GM21447 (cell line): ENCODE measurements at regions not wholly inside any gene's neighbourhood (a gene's known extent, or its start where the extent isn't known, plus 50 kb on each side); places are given as distances from the start of the nearest gene placed in this dataset.
"Not testable (repeated sequence)": the region's sequence is repeated elsewhere in the genome, so short reads cannot be mapped to it uniquely, and the experiment has no call there.

ENCODE experiments used
- ATAC-seq: cut with Tn5 transposase; IDR thresholded peaks from one replicate; pipeline ENCODE4 v1.9.1; 2021; ENCODE audit not compliant: unreplicated experiment

DNA sequence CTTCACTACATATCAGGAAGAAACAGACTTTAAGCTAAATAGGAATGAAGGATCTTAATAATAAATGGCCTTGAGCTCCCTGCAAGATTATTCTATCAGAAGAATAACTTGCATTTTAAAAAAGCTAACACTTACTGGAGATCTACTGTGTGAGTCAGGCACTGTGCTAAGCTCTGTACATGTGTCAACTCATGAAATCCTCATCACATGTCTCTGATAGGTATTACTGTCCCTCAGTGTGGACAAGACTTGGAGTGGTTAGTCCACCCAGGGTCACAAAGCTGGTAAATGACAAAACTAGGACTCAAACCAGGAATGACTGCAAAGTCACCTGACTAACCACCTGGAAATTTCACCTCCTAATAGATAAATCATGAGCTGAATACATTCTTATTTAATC is 57.1 kb upstream of the KCTD7 start:
- no peak for ATAC-seq

DNA sequence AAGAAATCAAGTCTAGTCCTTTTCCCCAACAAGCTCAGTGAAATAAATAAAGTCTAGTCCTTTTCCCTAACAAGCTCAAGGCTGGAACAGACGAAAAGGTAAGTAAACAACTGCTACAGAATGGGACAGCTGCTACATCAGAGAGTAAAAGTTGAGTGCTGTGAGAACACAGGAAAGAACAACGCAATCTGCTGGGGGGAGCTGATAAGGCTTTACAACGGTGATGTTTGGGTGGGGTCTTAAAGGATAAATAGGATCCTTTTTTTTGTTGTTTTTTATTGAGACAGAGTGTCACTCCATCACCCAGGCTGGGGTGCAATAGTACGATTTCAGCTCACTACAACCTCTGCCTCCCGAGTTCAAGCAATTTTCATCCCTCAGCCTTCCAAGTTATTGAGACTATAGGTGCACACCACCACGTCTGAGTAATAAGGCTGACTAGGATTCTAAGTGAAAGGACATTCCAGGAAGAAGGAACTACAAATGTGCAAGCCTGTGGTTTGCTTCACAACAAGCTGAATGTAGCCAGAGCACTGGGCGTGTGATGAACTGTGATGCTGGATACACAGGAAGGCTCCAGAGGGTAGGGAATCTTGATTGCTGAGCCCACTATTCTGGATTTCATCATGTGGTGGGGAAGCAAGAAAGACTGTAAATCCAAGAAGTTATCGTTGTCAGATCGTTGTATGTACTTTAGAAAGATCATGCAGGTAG is 54.7 kb upstream of the KCTD7 start:
- not testable (repeated sequence) for ATAC-seq

DNA sequence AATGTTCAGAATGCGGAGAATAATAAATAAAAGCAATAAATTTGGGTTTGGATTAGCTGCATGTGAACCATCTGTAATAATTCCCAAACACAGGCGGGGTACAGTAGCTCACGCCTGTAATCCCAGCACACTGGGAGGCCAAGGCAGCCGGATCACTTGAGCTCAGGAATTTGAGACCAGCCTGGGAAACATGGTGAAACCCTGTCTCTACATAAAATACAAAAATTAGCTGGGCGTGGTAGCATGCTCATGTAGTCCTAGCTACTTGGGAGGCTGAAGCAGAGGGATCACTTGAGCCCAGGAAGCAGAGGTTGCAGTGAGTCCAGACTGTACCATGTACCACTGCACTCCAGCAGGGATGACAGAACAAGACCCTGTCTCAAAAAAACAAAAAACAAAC is 53.9 kb upstream of the KCTD7 start:
- not testable (repeated sequence) for ATAC-seq

DNA sequence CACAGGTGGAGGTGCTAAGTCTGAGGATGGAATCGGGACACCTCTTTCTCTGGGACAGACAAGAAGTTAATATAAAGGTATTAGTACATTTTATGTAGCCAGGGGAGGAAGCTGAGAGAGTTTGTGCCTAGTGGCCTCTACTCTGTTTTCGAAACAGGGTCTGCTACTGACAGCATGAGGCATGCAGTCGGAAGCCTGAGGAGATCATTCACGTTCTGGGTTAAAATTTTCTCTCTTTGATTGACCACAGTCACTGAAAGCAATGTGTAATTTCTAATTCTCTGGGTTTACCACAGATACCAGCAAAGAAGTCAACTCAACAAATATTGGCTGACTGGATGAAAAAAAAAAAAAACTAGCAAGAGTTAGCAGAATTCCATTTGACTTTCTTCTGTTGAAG is 53.3 kb upstream of the KCTD7 start:
- ATAC-seq = no peak

DNA sequence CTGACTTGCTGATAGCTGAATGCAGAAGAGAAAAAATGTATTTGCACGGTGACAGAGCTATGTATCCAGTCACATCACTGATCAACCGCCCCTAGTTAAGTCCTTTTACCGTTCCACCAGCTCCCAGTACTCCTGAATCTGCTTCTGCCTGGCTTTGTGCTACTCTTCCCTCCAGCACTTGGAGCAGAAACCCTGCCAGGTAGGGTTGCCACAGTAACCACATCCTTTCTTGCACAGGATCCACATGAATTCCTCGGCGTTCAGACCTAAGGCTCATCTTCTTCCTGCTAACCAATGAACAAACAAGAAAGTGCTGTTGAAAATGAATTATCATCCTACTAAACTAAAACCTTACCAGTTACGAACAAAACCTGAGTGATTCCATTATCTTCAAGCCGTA is 52.0 kb upstream of the KCTD7 start:
- ATAC-seq = no peak
